PC-3 (cell line): ENCODE measurements at regions not wholly inside any gene's neighbourhood (a gene's known extent, or its start where the extent isn't known, plus 50 kb on each side); places are given as distances from the start of the nearest gene placed in this dataset.

Experiments used
- CTCF ChIP-seq: fragments of 300-600 bp; sonication (generic); conservative IDR thresholded peaks from 2 replicates; pipeline ENCODE4 v1.5.1; 2017; ENCODE audit warnings: antibody characterized with exemption, low read depth, mild to moderate bottlenecking, low read length
- EZH2phosphoT487 ChIP-seq: fragments of 300-600 bp; sonication (generic); IDR thresholded peaks from 2 replicates; pipeline ENCODE4 v1.6.1; 2018; ENCODE audit warnings: mild to moderate bottlenecking, antibody characterized with exemption, low read length, borderline replicate concordance

GRCh38 chr12:97628962-97629361, 166.4 kb downstream of the RMST start:
- TF ChIP-seq CTCF (no peak), EZH2phosphoT487 (no peak)
